MG63 (cell line): ENCODE measurements at regions not wholly inside any gene's neighbourhood (a gene's known extent, or its start where the extent isn't known, plus 50 kb on each side); places are given as distances from the start of the nearest gene placed in this dataset.

ENCODE experiments used
- DNase-seq: peaks from one replicate; pipeline ENCODE4 v3.0.0-alpha.2; 2020
- H3K27me3 ChIP-seq: fragments of 250-450 bp; sonication (Bioruptor Pico); 2 replicates; pipeline ENCODE4 v1.5.1; 2020; ENCODE audit warnings: mild to moderate bottlenecking, moderate library complexity
- H3K36me3 ChIP-seq: fragments of 250-450 bp; sonication (Bioruptor Pico); 2 replicates; pipeline ENCODE4 v1.5.1; 2020; ENCODE audit warnings: mild to moderate bottlenecking, moderate library complexity
- H3K4me3 ChIP-seq: fragments of 250-450 bp; sonication (Bioruptor Pico); 2 replicates; pipeline ENCODE4 v1.5.1; 2020; ENCODE audit warnings: mild to moderate bottlenecking, moderate library complexity
- H3K9me3 ChIP-seq: fragments of 250-450 bp; sonication (Bioruptor Pico); 2 replicates; pipeline ENCODE4 v1.5.1; 2020; ENCODE audit warnings: mild to moderate bottlenecking, moderate library complexity

- no peak for DNase-seq
- Histone ChIP-seq H3K9me3 (no peaks in the 10 kb centered on the region), H3K27me3 (no peaks in the 10 kb centered on the region; the same call in 1 of the 2 replicates), H3K4me3 (no peak overlapping the region), H3K36me3 (no peaks in the 10 kb centered on the region)
Measured at GRCh38 chr10:43983405-43983804, 334.7 kb upstream of the ZNF32 start.

GRCh38 chr10:43982250-43982649 lies 333.6 kb upstream of the ZNF32 start:
- Histone ChIP-seq H3K27me3 (no peaks in the 10 kb centered on the region; the same call in 1 of the 2 replicates), H3K9me3 (no peaks in the 10 kb centered on the region), H3K36me3 (no peaks in the 10 kb centered on the region), H3K4me3 (no peak overlapping the region)
- no peak for DNase-seq

- Histone ChIP-seq H3K4me3 (no peak overlapping the region), H3K36me3 (no peaks in the 10 kb centered on the region), H3K9me3 (no peaks in the 10 kb centered on the region), H3K27me3 (no peaks in the 10 kb centered on the region; the same call in 1 of the 2 replicates)
- DNase-seq, result no peak
Measured at GRCh38 chr10:43981696-43982095, 333.0 kb upstream of the ZNF32 start.

GRCh38 chr10:43981232-43981631 lies 332.6 kb upstream of the ZNF32 start:
- Histone ChIP-seq H3K9me3 (no peaks in the 10 kb centered on the region), H3K36me3 (no peaks in the 10 kb centered on the region), H3K27me3 (no peaks in the 10 kb centered on the region; the same call in 1 of the 2 replicates), H3K4me3 (no peak overlapping the region)
- no peak for DNase-seq

GRCh38 chr10:43980715-43981114 lies 332.0 kb upstream of the ZNF32 start:
- no peaks in the 10 kb centered on the region; the same call in 1 of the 2 replicates for H3K27me3 ChIP-seq
- no peak overlapping the region for H3K4me3 ChIP-seq
- H3K36me3 ChIP-seq, result no peaks in the 10 kb centered on the region
- H3K9me3 ChIP-seq, result no peaks in the 10 kb centered on the region
- DNase-seq, result no peak

- Histone ChIP-seq H3K36me3 (no peaks in the 10 kb centered on the region), H3K27me3 (no peaks in the 10 kb centered on the region; the same call in 1 of the 2 replicates), H3K9me3 (no peaks in the 10 kb centered on the region), H3K4me3 (no peak overlapping the region)
- no peak for DNase-seq
Measured at GRCh38 chr10:43980313-43980712, 331.6 kb upstream of the ZNF32 start.

GRCh38 chr10:43979551-43979950 lies 330.9 kb upstream of the ZNF32 start:
- no peaks in the 10 kb centered on the region for H3K9me3 ChIP-seq
- H3K27me3 ChIP-seq, result no peaks in the 10 kb centered on the region; the same call in 1 of the 2 replicates
- no peak for DNase-seq
- no peak overlapping the region for H3K4me3 ChIP-seq
- no peaks in the 10 kb centered on the region for H3K36me3 ChIP-seq

- Histone ChIP-seq H3K36me3 (no peaks in the 10 kb centered on the region), H3K9me3 (no peaks in the 10 kb centered on the region), H3K27me3 (no peaks in the 10 kb centered on the region; the same call in 1 of the 2 replicates), H3K4me3 (no peak overlapping the region)
- DNase-seq, result no peak
Measured at GRCh38 chr10:43978936-43979335, 330.3 kb upstream of the ZNF32 start.

- no peaks in the 10 kb centered on the region for H3K9me3 ChIP-seq
- H3K4me3 ChIP-seq, result no peak overlapping the region
- no peaks in the 10 kb centered on the region; the same call in 1 of the 2 replicates for H3K27me3 ChIP-seq
- no peak for DNase-seq
- no peaks in the 10 kb centered on the region for H3K36me3 ChIP-seq
Measured at GRCh38 chr10:43978091-43978490, 329.4 kb upstream of the ZNF32 start.

GRCh38 chr10:43976292-43976691 lies 327.6 kb upstream of the ZNF32 start:
- H3K36me3 ChIP-seq, result no peaks in the 10 kb centered on the region
- H3K4me3 ChIP-seq, result no peak overlapping the region
- no peaks in the 10 kb centered on the region for H3K9me3 ChIP-seq
- no peaks in the 10 kb centered on the region; the same call in 1 of the 2 replicates for H3K27me3 ChIP-seq
- DNase-seq, result no peak

- Histone ChIP-seq H3K36me3 (no peaks in the 10 kb centered on the region), H3K9me3 (no peaks in the 10 kb centered on the region), H3K27me3 (no peaks in the 10 kb centered on the region), H3K4me3 (no peak overlapping the region)
- no peak for DNase-seq
Measured at GRCh38 chr10:43973801-43974200, 325.1 kb upstream of the ZNF32 start.

GRCh38 chr10:43972976-43973647 lies 324.4 kb upstream of the ZNF32 start:
- Histone ChIP-seq H3K9me3 (no peaks in the 10 kb centered on the region), H3K27me3 (no peaks in the 10 kb centered on the region), H3K4me3 (no peak overlapping the region), H3K36me3 (no peaks in the 10 kb centered on the region)
- DNase-seq, result no peak

GRCh38 chr10:43971981-43972380 lies 323.3 kb upstream of the ZNF32 start:
- no peak for DNase-seq
- no peaks in the 10 kb centered on the region for H3K36me3 ChIP-seq
- H3K27me3 ChIP-seq, result no peaks in the 10 kb centered on the region
- H3K9me3 ChIP-seq, result no peaks in the 10 kb centered on the region
- H3K4me3 ChIP-seq, result no peak overlapping the region

- DNase-seq, result no peak
- no peaks in the 10 kb centered on the region for H3K27me3 ChIP-seq
- no peaks in the 10 kb centered on the region for H3K9me3 ChIP-seq
- no peak overlapping the region for H3K4me3 ChIP-seq
- H3K36me3 ChIP-seq, result no peaks in the 10 kb centered on the region
Measured at GRCh38 chr10:43971306-43971705, 322.6 kb upstream of the ZNF32 start.

GRCh38 chr10:43970717-43971116 lies 322.0 kb upstream of the ZNF32 start:
- H3K27me3 ChIP-seq, result no peaks in the 10 kb centered on the region
- no peaks in the 10 kb centered on the region for H3K36me3 ChIP-seq
- H3K4me3 ChIP-seq, result no peak overlapping the region
- DNase-seq, result no peak
- no peaks in the 10 kb centered on the region for H3K9me3 ChIP-seq

GRCh38 chr10:43970018-43970698 lies 321.5 kb upstream of the ZNF32 start:
- H3K9me3 ChIP-seq, result no peaks in the 10 kb centered on the region
- no peak for DNase-seq
- no peaks in the 10 kb centered on the region for H3K36me3 ChIP-seq

GRCh38 chr10:43969506-43969905 lies 320.8 kb upstream of the ZNF32 start:
- Histone ChIP-seq H3K4me3 (no peak overlapping the region), H3K27me3 (no peaks in the 10 kb centered on the region), H3K9me3 (no peaks in the 10 kb centered on the region), H3K36me3 (no peaks in the 10 kb centered on the region)
- no peak for DNase-seq

More at GRCh38 chr10:43970018-43970698, 321.5 kb upstream of the ZNF32 start:
- Histone ChIP-seq H3K4me3 (no peak overlapping the region), H3K27me3 (no peaks in the 10 kb centered on the region)

GRCh38 chr10:43968961-43969360 lies 320.3 kb upstream of the ZNF32 start:
- H3K9me3 ChIP-seq, result no peaks in the 10 kb centered on the region
- no peak for DNase-seq
- H3K4me3 ChIP-seq, result no peak overlapping the region
- no peaks in the 10 kb centered on the region for H3K27me3 ChIP-seq
- no peaks in the 10 kb centered on the region for H3K36me3 ChIP-seq
